Brain microvascular endothelial cell (primary cell): ENCODE measurements at regions not wholly inside any gene's neighbourhood (a gene's known extent, or its start where the extent isn't known, plus 50 kb on each side); places are given as distances from the start of the nearest gene placed in this dataset.

Experiments
- DNase-seq: peaks from one replicate; pipeline ENCODE4 v3.0.0-alpha.2; 2020
- H3K27ac ChIP-seq: fragments of 250-450 bp; sonication (Bioruptor Pico); 2 replicates; pipeline ENCODE4 v1.5.1; 2020; ENCODE audit warnings: mild to moderate bottlenecking, moderate library complexity
- H3K27me3 ChIP-seq: fragments of 250-450 bp; sonication (Bioruptor Pico); replicated peaks from 2 replicates; pipeline ENCODE4 v1.5.1; 2020; ENCODE audit warnings: mild to moderate bottlenecking
- H3K36me3 ChIP-seq: fragments of 250-450 bp; sonication (Bioruptor Pico); replicated peaks from 2 replicates; pipeline ENCODE4 v1.5.1; 2020; ENCODE audit warnings: mild to moderate bottlenecking
- H3K4me3 ChIP-seq: 2 replicates; pipeline ENCODE4 v1.5.1; 2011; ENCODE audit warnings: low read depth, mild to moderate bottlenecking, control low read depth, low read length, moderate library complexity
- in situ Hi-C: cut with HindIII; loops from 2 replicates; pipeline ENCODE4 v1.10.0; 2017; ENCODE audit warnings: low sequenced_read_pairs, low pct_ligation_motif_present
- TF ChIP-seq, protein P1 (sequence below): IDR thresholded peaks from 2 replicates; pipeline ENCODE4 v1.5.1; 2011; ENCODE audit warnings: low read depth, mild to moderate bottlenecking, moderate library complexity, low read length, control low read depth, inconsistent platforms; ENCODE audit errors: missing control alignments

- no peak overlapping the region for H3K27ac ChIP-seq
- no peak overlapping the region for H3K4me3 ChIP-seq
- in situ Hi-C loops = no loop called here
- TF ChIP-seq, protein P1, sequence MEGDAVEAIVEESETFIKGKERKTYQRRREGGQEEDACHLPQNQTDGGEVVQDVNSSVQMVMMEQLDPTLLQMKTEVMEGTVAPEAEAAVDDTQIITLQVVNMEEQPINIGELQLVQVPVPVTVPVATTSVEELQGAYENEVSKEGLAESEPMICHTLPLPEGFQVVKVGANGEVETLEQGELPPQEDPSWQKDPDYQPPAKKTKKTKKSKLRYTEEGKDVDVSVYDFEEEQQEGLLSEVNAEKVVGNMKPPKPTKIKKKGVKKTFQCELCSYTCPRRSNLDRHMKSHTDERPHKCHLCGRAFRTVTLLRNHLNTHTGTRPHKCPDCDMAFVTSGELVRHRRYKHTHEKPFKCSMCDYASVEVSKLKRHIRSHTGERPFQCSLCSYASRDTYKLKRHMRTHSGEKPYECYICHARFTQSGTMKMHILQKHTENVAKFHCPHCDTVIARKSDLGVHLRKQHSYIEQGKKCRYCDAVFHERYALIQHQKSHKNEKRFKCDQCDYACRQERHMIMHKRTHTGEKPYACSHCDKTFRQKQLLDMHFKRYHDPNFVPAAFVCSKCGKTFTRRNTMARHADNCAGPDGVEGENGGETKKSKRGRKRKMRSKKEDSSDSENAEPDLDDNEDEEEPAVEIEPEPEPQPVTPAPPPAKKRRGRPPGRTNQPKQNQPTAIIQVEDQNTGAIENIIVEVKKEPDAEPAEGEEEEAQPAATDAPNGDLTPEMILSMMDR = no peak
- H3K27me3 ChIP-seq = no peaks in the 10 kb centered on the region
- DNase-seq = no peak
- no peaks in the 10 kb centered on the region for H3K36me3 ChIP-seq
Measured at GRCh38 chr5:92980491-92980890, 600.5 kb downstream of the NR2F1-AS1 start.

DNA sequence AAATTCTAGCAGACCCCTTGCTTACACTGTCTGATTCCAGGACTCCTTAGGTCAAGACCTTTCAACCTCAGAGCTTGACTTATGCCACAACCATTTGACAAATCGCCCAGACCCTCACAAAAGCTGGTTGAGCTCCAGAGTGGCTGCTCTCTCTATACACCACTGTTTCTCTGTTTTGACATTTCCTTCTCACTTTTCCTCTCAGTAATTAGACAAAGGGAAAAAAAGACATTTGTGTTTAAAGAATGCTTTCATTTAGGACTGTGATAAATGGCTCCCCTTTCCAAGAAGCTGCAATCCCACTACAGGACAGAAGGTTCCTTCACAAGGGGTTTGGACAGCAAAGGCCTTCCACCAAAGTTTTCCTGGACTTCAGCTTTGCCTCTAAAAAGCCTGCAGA, 601.3 kb downstream of the NR2F1-AS1 start:
- TF ChIP-seq, protein P1 = no peak
- no peaks in the 10 kb centered on the region for H3K36me3 ChIP-seq
- no peak for DNase-seq
- in situ Hi-C loops = no loop called here
- no peak overlapping the region for H3K4me3 ChIP-seq
- H3K27ac ChIP-seq = no peak overlapping the region
- no peaks in the 10 kb centered on the region for H3K27me3 ChIP-seq

DNA sequence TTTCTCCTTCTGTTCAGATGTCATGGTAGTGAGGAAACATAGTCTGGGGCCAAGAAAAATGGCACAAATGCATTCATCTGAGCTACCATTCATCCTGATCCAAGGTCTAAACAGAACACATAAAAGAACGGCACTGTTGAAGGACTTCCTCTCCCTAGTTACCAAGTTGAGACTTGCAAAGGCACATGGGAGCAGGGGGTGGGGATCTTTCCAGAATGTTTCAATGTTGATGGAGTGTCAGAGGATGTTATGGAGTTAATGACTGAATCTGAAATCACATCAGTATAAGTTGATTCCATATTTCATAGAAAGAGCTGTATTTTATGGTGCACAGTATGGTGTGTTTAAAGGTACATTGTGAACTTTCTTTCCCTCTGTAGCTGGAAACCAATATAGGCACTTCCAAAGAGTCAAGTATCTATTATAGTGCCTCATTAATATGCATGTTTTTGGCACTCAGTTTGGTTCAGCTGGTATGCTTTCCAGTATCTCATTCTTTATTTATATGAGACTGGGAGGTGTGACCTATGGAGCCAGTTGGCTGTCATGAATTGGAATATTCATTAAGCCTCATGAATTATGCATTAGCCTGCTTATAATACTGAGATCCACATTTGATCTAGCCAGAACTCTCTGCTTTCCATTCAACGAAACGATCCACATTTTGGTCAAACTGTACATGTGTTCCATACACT, 603.0 kb downstream of the NR2F1-AS1 start:
- in situ Hi-C loops = no loop called here
- no peaks in the 10 kb centered on the region for H3K36me3 ChIP-seq
- no peaks in the 10 kb centered on the region for H3K27me3 ChIP-seq
- TF ChIP-seq, protein P1 = no peak
- DNase-seq = no peak
- H3K27ac ChIP-seq = no peak overlapping the region
- no peak overlapping the region for H3K4me3 ChIP-seq

- Histone ChIP-seq H3K27me3 (no peaks in the 10 kb centered on the region), H3K4me3 (no peak overlapping the region), H3K27ac (no peak overlapping the region), H3K36me3 (no peaks in the 10 kb centered on the region)
- in situ Hi-C loops = no loop called here
- TF ChIP-seq, protein P1 = no peak
- DNase-seq = no peak
Measured at GRCh38 chr5:92976156-92976555, 604.9 kb downstream of the NR2F1-AS1 start.

DNA sequence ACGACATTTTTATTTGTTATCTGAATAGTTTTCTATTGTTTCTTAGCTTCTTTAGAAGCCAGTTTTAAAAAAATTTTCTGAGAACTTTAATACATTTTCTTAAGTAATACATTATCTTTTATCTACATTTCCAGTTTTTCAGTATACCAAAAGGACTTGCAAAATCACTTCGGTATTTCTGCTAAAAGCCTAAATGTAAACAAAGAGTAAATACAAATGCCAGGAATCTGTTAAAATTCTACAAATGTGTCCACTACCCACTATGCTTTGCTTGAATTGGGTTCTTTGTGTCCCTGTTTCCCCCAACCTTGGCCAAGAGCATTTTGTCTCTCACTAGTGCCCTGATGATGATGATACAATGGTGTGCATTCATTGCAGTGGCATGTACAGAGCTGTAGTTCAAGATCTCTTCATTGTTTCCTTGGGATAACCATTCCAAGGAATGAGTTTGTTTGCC, 611.2 kb downstream of the NR2F1-AS1 start:
- in situ Hi-C loops = no loop called here
- H3K36me3 ChIP-seq = no peaks in the 10 kb centered on the region
- no peak overlapping the region for H3K4me3 ChIP-seq
- H3K27ac ChIP-seq = no peak overlapping the region
- TF ChIP-seq, protein P1 = no peak
- no peak for DNase-seq
- no peaks in the 10 kb centered on the region for H3K27me3 ChIP-seq

- TF ChIP-seq, protein P1 = no peak
- H3K27ac ChIP-seq = no peak overlapping the region
- no peak for DNase-seq
- no peak overlapping the region for H3K4me3 ChIP-seq
- H3K36me3 ChIP-seq = no peaks in the 10 kb centered on the region
- in situ Hi-C loops = no loop called here
- no peaks in the 10 kb centered on the region for H3K27me3 ChIP-seq
Measured at GRCh38 chr5:92969191-92969780, 611.7 kb downstream of the NR2F1-AS1 start.
